ENCODE measurements at regions not wholly inside any gene's neighbourhood (a gene's known extent, or its start where the extent isn't known, plus 50 kb on each side); places are given as distances from the start of the nearest gene placed in this dataset.

DNA sequence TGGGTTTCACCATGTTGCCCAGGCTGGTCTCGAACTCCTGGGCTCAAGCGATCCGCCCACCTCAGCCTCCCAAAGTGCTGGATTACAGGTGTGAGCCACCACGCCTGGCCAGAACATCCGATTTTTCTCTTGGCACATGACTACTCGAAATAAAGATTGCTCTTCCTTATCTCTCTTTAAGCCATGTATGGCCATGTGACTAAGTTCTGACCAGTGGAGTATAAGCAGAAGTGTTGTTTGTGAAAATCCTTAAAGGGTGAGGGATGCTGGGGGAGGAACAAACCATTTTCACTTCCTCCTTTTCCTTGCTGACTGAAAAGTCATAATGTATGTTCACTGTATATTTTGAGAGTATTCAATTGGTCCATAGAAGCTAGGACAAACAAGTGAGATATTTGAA, 50.7 kb upstream of the ATF7IP start:
- TF ChIP-seq, protein P1, sequence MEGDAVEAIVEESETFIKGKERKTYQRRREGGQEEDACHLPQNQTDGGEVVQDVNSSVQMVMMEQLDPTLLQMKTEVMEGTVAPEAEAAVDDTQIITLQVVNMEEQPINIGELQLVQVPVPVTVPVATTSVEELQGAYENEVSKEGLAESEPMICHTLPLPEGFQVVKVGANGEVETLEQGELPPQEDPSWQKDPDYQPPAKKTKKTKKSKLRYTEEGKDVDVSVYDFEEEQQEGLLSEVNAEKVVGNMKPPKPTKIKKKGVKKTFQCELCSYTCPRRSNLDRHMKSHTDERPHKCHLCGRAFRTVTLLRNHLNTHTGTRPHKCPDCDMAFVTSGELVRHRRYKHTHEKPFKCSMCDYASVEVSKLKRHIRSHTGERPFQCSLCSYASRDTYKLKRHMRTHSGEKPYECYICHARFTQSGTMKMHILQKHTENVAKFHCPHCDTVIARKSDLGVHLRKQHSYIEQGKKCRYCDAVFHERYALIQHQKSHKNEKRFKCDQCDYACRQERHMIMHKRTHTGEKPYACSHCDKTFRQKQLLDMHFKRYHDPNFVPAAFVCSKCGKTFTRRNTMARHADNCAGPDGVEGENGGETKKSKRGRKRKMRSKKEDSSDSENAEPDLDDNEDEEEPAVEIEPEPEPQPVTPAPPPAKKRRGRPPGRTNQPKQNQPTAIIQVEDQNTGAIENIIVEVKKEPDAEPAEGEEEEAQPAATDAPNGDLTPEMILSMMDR (IDR thresholded peaks at IDR 0.05): no peak
- TF ChIP-seq ESRRA (CRISPR knock-in tag; IDR thresholded peaks at IDR 0.05; ENCODE audit: borderline replicate concordance) (no peak), ZNF263 (CRISPR knock-in tag; IDR thresholded peaks at IDR 0.05; ENCODE audit: low read depth) (no peak), NR2C2 (CRISPR knock-in tag; IDR thresholded peaks at IDR 0.05) (no peak), SP1 (CRISPR knock-in tag; conservative IDR thresholded peaks at IDR 0.05) (no peak), KAT7 (CRISPR knock-in tag; IDR thresholded peaks at IDR 0.05; ENCODE audit: borderline replicate concordance) (no peak), TEAD4 (CRISPR knock-in tag; IDR thresholded peaks at IDR 0.05) (no peak)
- TF ChIP-seq, protein P2, sequence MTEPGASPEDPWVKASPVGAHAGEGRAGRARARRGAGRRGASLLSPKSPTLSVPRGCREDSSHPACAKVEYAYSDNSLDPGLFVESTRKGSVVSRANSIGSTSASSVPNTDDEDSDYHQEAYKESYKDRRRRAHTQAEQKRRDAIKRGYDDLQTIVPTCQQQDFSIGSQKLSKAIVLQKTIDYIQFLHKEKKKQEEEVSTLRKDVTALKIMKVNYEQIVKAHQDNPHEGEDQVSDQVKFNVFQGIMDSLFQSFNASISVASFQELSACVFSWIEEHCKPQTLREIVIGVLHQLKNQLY (CRISPR knock-in tag; IDR thresholded peaks at IDR 0.05): no peak
- TF ChIP-seq, protein P3, sequence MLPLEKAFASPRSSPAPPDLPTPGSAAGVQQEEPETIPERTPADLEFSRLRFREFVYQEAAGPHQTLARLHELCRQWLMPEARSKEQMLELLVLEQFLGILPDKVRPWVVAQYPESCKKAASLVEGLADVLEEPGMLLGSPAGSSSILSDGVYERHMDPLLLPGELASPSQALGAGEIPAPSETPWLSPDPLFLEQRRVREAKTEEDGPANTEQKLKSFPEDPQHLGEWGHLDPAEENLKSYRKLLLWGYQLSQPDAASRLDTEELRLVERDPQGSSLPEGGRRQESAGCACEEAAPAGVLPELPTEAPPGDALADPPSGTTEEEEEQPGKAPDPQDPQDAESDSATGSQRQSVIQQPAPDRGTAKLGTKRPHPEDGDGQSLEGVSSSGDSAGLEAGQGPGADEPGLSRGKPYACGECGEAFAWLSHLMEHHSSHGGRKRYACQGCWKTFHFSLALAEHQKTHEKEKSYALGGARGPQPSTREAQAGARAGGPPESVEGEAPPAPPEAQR (CRISPR knock-in tag; IDR thresholded peaks at IDR 0.05): no peak
- TF ChIP-seq, protein P4, sequence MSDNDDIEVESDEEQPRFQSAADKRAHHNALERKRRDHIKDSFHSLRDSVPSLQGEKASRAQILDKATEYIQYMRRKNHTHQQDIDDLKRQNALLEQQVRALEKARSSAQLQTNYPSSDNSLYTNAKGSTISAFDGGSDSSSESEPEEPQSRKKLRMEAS (CRISPR knock-in tag; IDR thresholded peaks at IDR 0.05): no peak
- TF ChIP-seq, protein P5, sequence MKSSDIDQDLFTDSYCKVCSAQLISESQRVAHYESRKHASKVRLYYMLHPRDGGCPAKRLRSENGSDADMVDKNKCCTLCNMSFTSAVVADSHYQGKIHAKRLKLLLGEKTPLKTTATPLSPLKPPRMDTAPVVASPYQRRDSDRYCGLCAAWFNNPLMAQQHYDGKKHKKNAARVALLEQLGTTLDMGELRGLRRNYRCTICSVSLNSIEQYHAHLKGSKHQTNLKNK (CRISPR knock-in tag; IDR thresholded peaks at IDR 0.05): no peak
- TF ChIP-seq, protein P6, sequence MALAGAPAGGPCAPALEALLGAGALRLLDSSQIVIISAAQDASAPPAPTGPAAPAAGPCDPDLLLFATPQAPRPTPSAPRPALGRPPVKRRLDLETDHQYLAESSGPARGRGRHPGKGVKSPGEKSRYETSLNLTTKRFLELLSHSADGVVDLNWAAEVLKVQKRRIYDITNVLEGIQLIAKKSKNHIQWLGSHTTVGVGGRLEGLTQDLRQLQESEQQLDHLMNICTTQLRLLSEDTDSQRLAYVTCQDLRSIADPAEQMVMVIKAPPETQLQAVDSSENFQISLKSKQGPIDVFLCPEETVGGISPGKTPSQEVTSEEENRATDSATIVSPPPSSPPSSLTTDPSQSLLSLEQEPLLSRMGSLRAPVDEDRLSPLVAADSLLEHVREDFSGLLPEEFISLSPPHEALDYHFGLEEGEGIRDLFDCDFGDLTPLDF (CRISPR knock-in tag; IDR thresholded peaks at IDR 0.05): no peak
